ENCODE measurements at regions not wholly inside any gene's neighbourhood (a gene's known extent, or its start where the extent isn't known, plus 50 kb on each side); places are given as distances from the start of the nearest gene placed in this dataset.

GRCh38 chr4:110853242-110853641 is 230.4 kb upstream of the PITX2 start:
- no peaks in the 10 kb centered on the region for H4K20me1 ChIP-seq (ENCODE audit: low read depth, low read length)
- H3K36me3 ChIP-seq (ENCODE audit: low read length), result no peaks in the 10 kb centered on the region
- no peak overlapping the region for H3K27ac ChIP-seq (ENCODE audit: low read depth, low read length)
- H2AFZ ChIP-seq (ENCODE audit: low read depth, low read length, severe bottlenecking), result no peak overlapping the region
- H3K4me3 ChIP-seq (ENCODE audit: insufficient read depth, low read length, poor library complexity, severe bottlenecking), result no peak overlapping the region
- no peak overlapping the region for H3K9ac ChIP-seq (ENCODE audit: low read length)
- no peaks in the 10 kb centered on the region for H3K27me3 ChIP-seq (ENCODE audit: low read length)
- no peak overlapping the region for H3K4me2 ChIP-seq (ENCODE audit: low read depth, low read length, poor library complexity, severe bottlenecking)
- H3K79me2 ChIP-seq (ENCODE audit: insufficient read depth, low read length), result no peaks in the 10 kb centered on the region
- no peaks in the 10 kb centered on the region for H3F3A ChIP-seq (ENCODE audit: insufficient read depth)
- H3K9me3 ChIP-seq (ENCODE audit: insufficient read depth, low read length), result no peaks in the 10 kb centered on the region
- TF ChIP-seq EZH2phosphoT487 (conservative IDR thresholded peaks at IDR 0.05; ENCODE audit: low read length), result no peak
- no peak for TF ChIP-seq CTCF (IDR thresholded peaks at IDR 0.05; ENCODE audit: insufficient read depth, low read length, poor library complexity, severe bottlenecking)
- H3K9me2 ChIP-seq (replicated peaks; ENCODE audit: insufficient read depth, low read length), result no peaks in the 10 kb centered on the region

GRCh38 chr4:110854021-110854678 is 231.3 kb upstream of the PITX2 start:
- TF ChIP-seq CTCF (IDR thresholded peaks at IDR 0.05; ENCODE audit: insufficient read depth, low read length, poor library complexity, severe bottlenecking) (no peak), EZH2phosphoT487 (conservative IDR thresholded peaks at IDR 0.05; ENCODE audit: low read length) (no peak)
- Histone ChIP-seq H2AFZ (ENCODE audit: low read depth, low read length, severe bottlenecking) (no peak overlapping the region), H3K36me3 (ENCODE audit: low read length) (no peaks in the 10 kb centered on the region), H3K9me2 (replicated peaks; ENCODE audit: insufficient read depth, low read length) (no peaks in the 10 kb centered on the region), H3K4me3 (ENCODE audit: insufficient read depth, low read length, poor library complexity, severe bottlenecking) (no peak overlapping the region), H3K27me3 (ENCODE audit: low read length) (no peaks in the 10 kb centered on the region), H3K9me3 (ENCODE audit: insufficient read depth, low read length) (no peaks in the 10 kb centered on the region), H4K20me1 (ENCODE audit: low read depth, low read length) (no peaks in the 10 kb centered on the region), H3K27ac (ENCODE audit: low read depth, low read length) (no peak overlapping the region), H3K9ac (ENCODE audit: low read length) (no peak overlapping the region), H3F3A (ENCODE audit: insufficient read depth) (no peaks in the 10 kb centered on the region), H3K79me2 (ENCODE audit: insufficient read depth, low read length) (no peaks in the 10 kb centered on the region), H3K4me2 (ENCODE audit: low read depth, low read length, poor library complexity, severe bottlenecking) (no peak overlapping the region)

GRCh38 chr4:110860125-110860524 is 237.2 kb upstream of the PITX2 start:
- H3K4me3 ChIP-seq (ENCODE audit: insufficient read depth, low read length, poor library complexity, severe bottlenecking), result no peak overlapping the region
- no peaks in the 10 kb centered on the region for H3K27me3 ChIP-seq (ENCODE audit: low read length)
- no peaks in the 10 kb centered on the region for H3K36me3 ChIP-seq (ENCODE audit: low read length)
- H3K4me2 ChIP-seq (ENCODE audit: low read depth, low read length, poor library complexity, severe bottlenecking), result no peak overlapping the region
- no peaks in the 10 kb centered on the region for H3K9me3 ChIP-seq (ENCODE audit: insufficient read depth, low read length)
- no peak overlapping the region for H3K27ac ChIP-seq (ENCODE audit: low read depth, low read length)
- no peaks in the 10 kb centered on the region for H3K79me2 ChIP-seq (ENCODE audit: insufficient read depth, low read length)
- H3K9me2 ChIP-seq (replicated peaks; ENCODE audit: insufficient read depth, low read length), result no peaks in the 10 kb centered on the region
- H4K20me1 ChIP-seq (ENCODE audit: low read depth, low read length), result no peaks in the 10 kb centered on the region
- no peaks in the 10 kb centered on the region for H3F3A ChIP-seq (ENCODE audit: insufficient read depth)
- H2AFZ ChIP-seq (ENCODE audit: low read depth, low read length, severe bottlenecking), result no peak overlapping the region
- TF ChIP-seq EZH2phosphoT487 (conservative IDR thresholded peaks at IDR 0.05; ENCODE audit: low read length) (no peak), CTCF (IDR thresholded peaks at IDR 0.05; ENCODE audit: insufficient read depth, low read length, poor library complexity, severe bottlenecking) (no peak)
- no peak overlapping the region for H3K9ac ChIP-seq (ENCODE audit: low read length)
